GM12874 (cell line): ENCODE measurements at regions not wholly inside any gene's neighbourhood (a gene's known extent, or its start where the extent isn't known, plus 50 kb on each side); places are given as distances from the start of the nearest gene placed in this dataset.

Experiments used
- CTCF ChIP-seq: IDR thresholded peaks from 2 replicates; pipeline ENCODE4 v1.5.1; 2011; ENCODE audit warnings: low read depth, mild to moderate bottlenecking, control low read depth, low read length, moderate library complexity; ENCODE audit not compliant: insufficient read depth

- TF ChIP-seq CTCF = no peak
These were observed 738.7 kb upstream of the LRRTM4 start for GRCh38 chr2:78260861-78261260.

- TF ChIP-seq CTCF = no peak
These were observed 739.3 kb upstream of the LRRTM4 start for GRCh38 chr2:78261454-78261853.

- no peak for TF ChIP-seq CTCF
These were observed 740.7 kb upstream of the LRRTM4 start for GRCh38 chr2:78262713-78263375.

GRCh38 chr2:78263571-78263970, 741.4 kb upstream of the LRRTM4 start:
- no peak for TF ChIP-seq CTCF

GRCh38 chr2:78264130-78264529, 742.0 kb upstream of the LRRTM4 start:
- no peak for TF ChIP-seq CTCF

- TF ChIP-seq CTCF = no peak
These were observed 744.3 kb upstream of the REG3G start for GRCh38 chr2:78281164-78281563.

GRCh38 chr2:78290581-78291214, 734.8 kb upstream of the REG3G start:
- no peak for TF ChIP-seq CTCF

- TF ChIP-seq CTCF = no peak
These were observed 731.7 kb upstream of the REG3G start for GRCh38 chr2:78293768-78294167.
